ENCODE measurements at regions not wholly inside any gene's neighbourhood (a gene's known extent, or its start where the extent isn't known, plus 50 kb on each side); places are given as distances from the start of the nearest gene placed in this dataset.

DNA sequence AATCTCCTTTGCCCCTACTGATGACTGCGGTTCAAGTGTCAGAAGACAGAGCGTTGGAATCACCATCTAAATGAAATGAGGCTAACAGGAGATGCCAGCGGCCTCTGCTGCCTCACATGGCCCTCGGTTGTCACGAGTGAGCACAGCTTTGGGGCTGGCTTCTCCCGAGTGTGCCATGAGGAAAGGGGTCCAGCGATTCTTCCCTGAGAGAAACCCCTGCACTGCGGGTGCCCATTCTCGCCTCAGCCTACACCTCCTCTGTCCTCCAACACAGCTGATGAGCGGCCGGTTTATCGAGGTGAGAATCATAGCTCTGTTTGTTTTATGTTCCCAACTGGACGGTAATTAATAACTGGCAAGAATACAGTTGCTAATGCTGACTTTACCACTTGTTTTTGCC lies 144.7 kb upstream of the RPS6KA2 start:
- H2BK20ac ChIP-seq (ENCODE audit: low read depth, low read length, poor library complexity, severe bottlenecking): no peak overlapping the region

More for the DNA sequence above, 144.7 kb upstream of the RPS6KA2 start:
- Histone ChIP-seq H2AFZ (ENCODE audit: low read length) (no peak overlapping the region), H3T11ph (ENCODE audit: low read length) (no peak overlapping the region), H3K27me3 (ENCODE audit: insufficient read depth, low read length) (no peaks in the 10 kb centered on the region), H3K79me1 (ENCODE audit: insufficient read depth, low read depth, low read length, poor library complexity, severe bottlenecking) (no peaks in the 10 kb centered on the region), H4K5ac (ENCODE audit: insufficient read length, low read depth, low read length) (no peak overlapping the region), H2AK5ac (ENCODE audit: insufficient read length, low read length) (no peak overlapping the region), H3K9me3 (ENCODE audit: control insufficient read depth, low read depth, low read length) (no peaks in the 10 kb centered on the region), H3K4ac (ENCODE audit: low read depth, low read length) (no peak overlapping the region), H3K14ac (ENCODE audit: insufficient read depth, low read length) (no peak overlapping the region), H4K20me1 (ENCODE audit: control insufficient read depth, insufficient read depth, insufficient read length) (no peaks in the 10 kb centered on the region), H3K18ac (ENCODE audit: insufficient read length, low read depth, low read length) (no peak overlapping the region), H3K27ac (ENCODE audit: insufficient read length, low read depth, low read length) (no peak overlapping the region), H4K8ac (replicated peaks; ENCODE audit: insufficient read length, low read depth, low read length) (no peak overlapping the region), H3K23me2 (ENCODE audit: insufficient read length, low read depth, low read length, poor library complexity, severe bottlenecking) (no peaks in the 10 kb centered on the region), H3K4me2 (ENCODE audit: insufficient read depth, insufficient read length, low read length) (no peak overlapping the region), H2BK5ac (ENCODE audit: insufficient read length, low read length) (no peak overlapping the region), H4K91ac (ENCODE audit: insufficient read length, low read depth, low read length) (no peak overlapping the region), H3K23ac (ENCODE audit: insufficient read length, low read depth, low read length) (no peak overlapping the region), H2BK15ac (ENCODE audit: low read depth, low read length) (no peak overlapping the region), H3K4me1 (ENCODE audit: insufficient read depth, low read length) (peaks cover 5% of the 10 kb centered on the region; the same call in 1 of the 2 replicates), H3K9ac (ENCODE audit: extremely low read depth, insufficient read length, low read length) (no peak overlapping the region), H2BK120ac (ENCODE audit: low read depth, low read length, poor library complexity, severe bottlenecking) (no peak overlapping the region), H3K56ac (ENCODE audit: insufficient read length, low read depth, low read length) (no peak overlapping the region), H3K79me2 (ENCODE audit: insufficient read depth, low read length) (no peaks in the 10 kb centered on the region), H2BK12ac (ENCODE audit: insufficient read length, low read depth, low read length) (no peak overlapping the region)
- Mint-ChIP-seq H3K4me1 (peaks cover 39 to 44% of the 10 kb centered on the region in 2 experiments), H3K27me3 (ENCODE audit: low read depth) (peaks cover 8% of the 10 kb centered on the region), H3K4me3 (no peak overlapping the region), H3K27ac (no peak overlapping the region), H3K36me3 (ENCODE audit: insufficient read depth in 1 of 3, low read depth in 3 of 3) (no peaks in the 10 kb centered on the region; a peak in 1 of 7 replicates), H3K9me3 (peaks cover 0 to 3% of the 10 kb centered on the region in 2 experiments; a peak in 1 of 5 replicates)
- TF ChIP-seq, protein P1, sequence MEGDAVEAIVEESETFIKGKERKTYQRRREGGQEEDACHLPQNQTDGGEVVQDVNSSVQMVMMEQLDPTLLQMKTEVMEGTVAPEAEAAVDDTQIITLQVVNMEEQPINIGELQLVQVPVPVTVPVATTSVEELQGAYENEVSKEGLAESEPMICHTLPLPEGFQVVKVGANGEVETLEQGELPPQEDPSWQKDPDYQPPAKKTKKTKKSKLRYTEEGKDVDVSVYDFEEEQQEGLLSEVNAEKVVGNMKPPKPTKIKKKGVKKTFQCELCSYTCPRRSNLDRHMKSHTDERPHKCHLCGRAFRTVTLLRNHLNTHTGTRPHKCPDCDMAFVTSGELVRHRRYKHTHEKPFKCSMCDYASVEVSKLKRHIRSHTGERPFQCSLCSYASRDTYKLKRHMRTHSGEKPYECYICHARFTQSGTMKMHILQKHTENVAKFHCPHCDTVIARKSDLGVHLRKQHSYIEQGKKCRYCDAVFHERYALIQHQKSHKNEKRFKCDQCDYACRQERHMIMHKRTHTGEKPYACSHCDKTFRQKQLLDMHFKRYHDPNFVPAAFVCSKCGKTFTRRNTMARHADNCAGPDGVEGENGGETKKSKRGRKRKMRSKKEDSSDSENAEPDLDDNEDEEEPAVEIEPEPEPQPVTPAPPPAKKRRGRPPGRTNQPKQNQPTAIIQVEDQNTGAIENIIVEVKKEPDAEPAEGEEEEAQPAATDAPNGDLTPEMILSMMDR (conservative IDR thresholded peaks at IDR 0.05): no peak
- WGBS (ENCODE audit: extremely low coverage, insufficient read length, low lambda C conversion rate): no CpG with 5 or more reads among the region's 13 CpGs
- DNase-seq: no peak

Data from H9 (cell line).